ENCODE measurements at regions not wholly inside any gene's neighbourhood (a gene's known extent, or its start where the extent isn't known, plus 50 kb on each side); places are given as distances from the start of the nearest gene placed in this dataset.

DNA sequence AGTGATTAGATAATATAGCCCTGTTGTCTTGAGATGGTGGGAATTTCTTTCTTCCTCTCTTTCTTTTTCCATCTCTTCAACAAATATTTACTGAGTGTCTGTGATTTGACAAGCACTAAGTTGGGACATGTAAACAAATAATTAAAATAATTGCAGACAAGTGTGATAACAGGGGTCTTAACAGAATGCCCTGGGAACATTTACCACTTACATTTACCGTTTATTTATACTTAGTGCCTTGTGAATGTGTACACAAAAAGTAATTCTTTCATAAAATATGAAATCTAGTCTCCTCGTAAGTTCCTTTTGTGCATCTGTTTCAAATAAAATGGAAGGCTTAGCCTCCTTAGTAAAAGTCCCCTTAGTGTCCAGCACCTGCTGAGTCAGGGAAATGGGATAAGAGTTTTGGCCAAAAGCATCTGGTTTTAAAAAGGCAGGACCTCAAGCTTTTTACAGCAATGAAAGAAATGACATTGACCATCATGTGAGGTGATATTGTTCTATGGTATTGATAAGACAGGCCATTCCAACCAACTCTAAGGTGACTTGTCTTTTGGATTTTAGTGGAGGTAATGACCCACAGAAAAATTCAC lies 188.2 kb downstream of the HS3ST3B1 start:
- ChIA-PET POLR2A (no interaction called here), CTCF (no interaction called here)
- H3K27me3 ChIP-seq (ENCODE audit: control insufficient read depth, insufficient read depth, low read length) = no peaks in the 10 kb centered on the region
- TF ChIP-seq, protein P1, sequence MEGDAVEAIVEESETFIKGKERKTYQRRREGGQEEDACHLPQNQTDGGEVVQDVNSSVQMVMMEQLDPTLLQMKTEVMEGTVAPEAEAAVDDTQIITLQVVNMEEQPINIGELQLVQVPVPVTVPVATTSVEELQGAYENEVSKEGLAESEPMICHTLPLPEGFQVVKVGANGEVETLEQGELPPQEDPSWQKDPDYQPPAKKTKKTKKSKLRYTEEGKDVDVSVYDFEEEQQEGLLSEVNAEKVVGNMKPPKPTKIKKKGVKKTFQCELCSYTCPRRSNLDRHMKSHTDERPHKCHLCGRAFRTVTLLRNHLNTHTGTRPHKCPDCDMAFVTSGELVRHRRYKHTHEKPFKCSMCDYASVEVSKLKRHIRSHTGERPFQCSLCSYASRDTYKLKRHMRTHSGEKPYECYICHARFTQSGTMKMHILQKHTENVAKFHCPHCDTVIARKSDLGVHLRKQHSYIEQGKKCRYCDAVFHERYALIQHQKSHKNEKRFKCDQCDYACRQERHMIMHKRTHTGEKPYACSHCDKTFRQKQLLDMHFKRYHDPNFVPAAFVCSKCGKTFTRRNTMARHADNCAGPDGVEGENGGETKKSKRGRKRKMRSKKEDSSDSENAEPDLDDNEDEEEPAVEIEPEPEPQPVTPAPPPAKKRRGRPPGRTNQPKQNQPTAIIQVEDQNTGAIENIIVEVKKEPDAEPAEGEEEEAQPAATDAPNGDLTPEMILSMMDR (IDR thresholded peaks at IDR 0.05; ENCODE audit: low read depth, low read length) = no peak
- DNase-seq (ENCODE audit: low read depth, low spot score) = no peak
- H3K4me3 ChIP-seq (ENCODE audit: low read depth, low read length) = no peak overlapping the region
- H3K9me3 ChIP-seq (ENCODE audit: control insufficient read depth, insufficient read depth, low read length) = no peaks in the 10 kb centered on the region
- H3K27ac ChIP-seq (ENCODE audit: low read depth, low read length) = no peak overlapping the region

GRCh38 chr17:14487068-14487467 lies 186.2 kb downstream of the HS3ST3B1 start:
- CTCF ChIA-PET = no interaction called here
- DNase-seq (ENCODE audit: low read depth, low spot score) = no peak
- Histone ChIP-seq H3K4me3 (ENCODE audit: low read depth, low read length) (no peak overlapping the region), H3K9me3 (ENCODE audit: control insufficient read depth, insufficient read depth, low read length) (no peaks in the 10 kb centered on the region), H3K27me3 (ENCODE audit: control insufficient read depth, insufficient read depth, low read length) (no peaks in the 10 kb centered on the region), H3K27ac (ENCODE audit: low read depth, low read length) (no peak overlapping the region)
- POLR2A ChIA-PET = no interaction called here
- TF ChIP-seq, protein P1 (IDR thresholded peaks at IDR 0.05; ENCODE audit: low read depth, low read length) = no peak

- ChIA-PET CTCF (no interaction called here), POLR2A (no interaction called here)
- peaks cover 4% of the 10 kb centered on the region for H3K27me3 ChIP-seq (ENCODE audit: control insufficient read depth, insufficient read depth, low read length)
- no peaks in the 10 kb centered on the region for H3K9me3 ChIP-seq (ENCODE audit: control insufficient read depth, insufficient read depth, low read length)
- TF ChIP-seq, protein P1 (IDR thresholded peaks at IDR 0.05; ENCODE audit: low read depth, low read length) = no peak
- no peak overlapping the region for H3K4me3 ChIP-seq (ENCODE audit: low read depth, low read length)
- DNase-seq (ENCODE audit: low read depth, low spot score) = no peak
- H3K27ac ChIP-seq (ENCODE audit: low read depth, low read length) = no peak overlapping the region
Observed at GRCh38 chr17:14482715-14483114, 181.8 kb downstream of the HS3ST3B1 start.

DNA sequence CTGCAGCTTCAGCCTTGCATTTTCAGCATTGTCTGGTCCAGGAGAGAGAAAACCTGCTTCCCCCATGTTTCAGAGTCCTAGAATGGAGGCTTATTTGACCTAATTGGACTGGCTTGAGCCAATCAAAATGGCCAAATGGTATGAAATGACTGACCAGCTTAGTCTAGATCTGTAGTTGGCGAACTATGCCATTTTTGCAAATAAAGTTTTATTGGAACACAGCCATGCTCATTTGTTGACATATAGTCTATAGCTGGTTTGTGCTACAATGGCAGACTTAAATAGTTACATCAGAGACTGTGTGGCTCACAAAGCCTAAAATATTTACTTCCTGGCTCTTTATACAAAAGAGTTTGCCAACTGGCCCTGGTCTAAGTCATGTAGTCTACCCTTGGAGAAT lies 180.8 kb downstream of the HS3ST3B1 start:
- Histone ChIP-seq H3K27me3 (ENCODE audit: control insufficient read depth, insufficient read depth, low read length) (peaks cover 4% of the 10 kb centered on the region), H3K4me3 (ENCODE audit: low read depth, low read length) (no peak overlapping the region), H3K27ac (ENCODE audit: low read depth, low read length) (no peak overlapping the region), H3K9me3 (ENCODE audit: control insufficient read depth, insufficient read depth, low read length) (no peaks in the 10 kb centered on the region)
- CTCF ChIA-PET = no interaction called here
- POLR2A ChIA-PET = no interaction called here
- no peak for DNase-seq (ENCODE audit: low read depth, low spot score)
- TF ChIP-seq, protein P1 (IDR thresholded peaks at IDR 0.05; ENCODE audit: low read depth, low read length) = no peak

GRCh38 chr17:14474591-14474990 lies 173.7 kb downstream of the HS3ST3B1 start:
- H3K27ac ChIP-seq (ENCODE audit: low read depth, low read length) = no peak overlapping the region
- H3K9me3 ChIP-seq (ENCODE audit: control insufficient read depth, insufficient read depth, low read length) = no peaks in the 10 kb centered on the region
- POLR2A ChIA-PET = no interaction called here
- CTCF ChIA-PET = no interaction called here
- H3K4me3 ChIP-seq (ENCODE audit: low read depth, low read length) = no peak overlapping the region
- TF ChIP-seq, protein P1 (IDR thresholded peaks at IDR 0.05; ENCODE audit: low read depth, low read length) = no peak
- no peaks in the 10 kb centered on the region for H3K27me3 ChIP-seq (ENCODE audit: control insufficient read depth, insufficient read depth, low read length)
- DNase-seq (ENCODE audit: low read depth, low spot score) = no peak
